Stimulated activated CD4-positive, alpha-beta T cell treated with anti-CD3 and anti-CD28 coated beads, Interleukin-2, amount 100 ng/mL, for 24 hours (primary cell): ENCODE measurements at regions not wholly inside any gene's neighbourhood (a gene's known extent, or its start where the extent isn't known, plus 50 kb on each side); places are given as distances from the start of the nearest gene placed in this dataset.
A peak's percentile ranks its signal among the peaks of the same experiment; 100 is the strongest.
"Not testable (repeated sequence)": the region's sequence is repeated elsewhere in the genome, so short reads cannot be mapped to it uniquely, and the experiment has no call there.

ENCODE experiments used
- DNase-seq, 2 donors: peaks; one replicate each; pipeline ENCODE4 v3.0.0-alpha.2; 2020

DNA sequence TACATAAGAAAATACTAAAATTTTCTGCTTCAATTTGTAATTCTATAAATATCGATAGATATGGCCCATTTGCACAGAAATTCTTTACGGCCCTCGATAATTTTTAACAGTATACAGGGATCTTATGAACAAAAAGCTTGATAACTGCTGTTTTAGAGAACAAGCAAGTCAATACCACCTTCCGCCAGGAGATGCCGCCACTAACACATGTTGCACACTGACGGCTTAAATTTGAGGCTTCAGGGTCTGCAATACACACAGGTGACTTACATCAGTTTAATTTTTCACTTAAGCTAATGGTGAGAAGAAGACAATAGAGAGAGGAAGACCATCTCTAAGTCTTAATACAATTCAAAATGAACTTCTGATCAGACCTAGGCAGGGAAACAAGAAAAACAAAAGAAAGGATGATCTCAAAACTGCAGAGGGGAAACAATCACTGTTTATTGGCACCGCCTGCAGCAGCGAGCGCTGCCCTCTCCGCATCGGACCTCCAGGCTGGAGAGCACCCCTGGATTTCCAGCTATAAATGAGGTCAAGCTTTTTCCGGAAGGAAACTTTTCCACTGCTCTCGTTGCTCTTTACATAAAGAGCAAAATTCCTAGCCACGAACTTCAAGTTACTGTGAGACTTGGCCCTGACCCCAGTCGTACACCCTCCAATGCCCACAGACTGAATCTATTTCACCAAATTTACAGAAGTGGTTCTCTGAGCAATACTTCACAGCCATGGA, 53.9 kb downstream of the OTOR start:
- DNase-seq = peak; percentile 69 to 80

DNA sequence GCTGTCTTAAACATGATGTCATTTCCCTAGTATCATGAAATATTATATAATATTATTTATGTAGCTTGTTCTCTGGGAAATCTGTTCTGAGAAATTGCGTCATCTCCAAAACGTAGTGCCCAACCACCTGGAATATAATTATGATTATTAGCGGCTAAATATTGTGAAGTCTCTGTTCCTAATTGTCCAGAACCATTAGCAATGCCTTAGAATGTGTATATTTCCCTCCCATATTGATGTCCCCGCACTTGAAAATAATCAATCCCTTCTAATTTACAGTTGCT, 54.4 kb downstream of the OTOR start:
- DNase-seq = no peak

DNA sequence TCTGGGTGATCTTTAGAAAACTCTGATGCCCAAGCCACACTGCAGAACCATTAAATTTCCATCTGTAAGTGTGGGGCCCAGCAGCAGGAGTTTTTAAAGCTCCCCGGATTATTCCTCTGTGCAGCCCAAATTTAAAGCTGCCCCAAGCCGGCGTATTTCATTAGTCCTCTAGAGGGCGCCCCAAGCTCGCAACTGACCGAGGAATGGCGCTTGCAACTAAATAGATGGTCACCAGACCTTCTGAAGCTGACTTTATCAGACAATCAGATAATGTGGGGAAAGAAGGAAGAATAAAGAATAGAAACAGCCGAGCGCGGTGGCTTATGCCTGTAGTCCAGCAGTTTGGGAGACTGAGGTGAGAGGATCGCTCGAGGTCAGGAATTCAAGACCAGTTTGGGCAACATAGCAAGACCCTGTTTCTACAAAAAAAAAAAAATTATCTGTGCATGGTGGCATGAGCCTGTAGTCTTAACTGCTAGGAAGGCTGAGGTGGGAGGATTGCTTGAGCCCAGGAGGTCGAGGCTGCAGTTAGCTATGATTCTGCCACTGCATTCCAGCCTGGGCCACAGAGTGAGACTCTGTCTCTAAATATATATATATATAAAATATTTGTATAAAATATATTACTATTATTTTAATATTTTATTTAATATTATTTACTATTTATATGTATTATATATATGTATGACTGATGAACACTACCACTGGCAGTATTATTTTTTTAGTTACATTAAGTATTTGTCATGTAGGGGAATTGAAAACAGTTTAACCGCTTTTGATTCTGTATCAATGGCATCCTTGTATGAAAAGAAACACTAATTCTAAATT, 56.0 kb downstream of the OTOR start:
- peak; percentile 58 to 63 for DNase-seq

DNA sequence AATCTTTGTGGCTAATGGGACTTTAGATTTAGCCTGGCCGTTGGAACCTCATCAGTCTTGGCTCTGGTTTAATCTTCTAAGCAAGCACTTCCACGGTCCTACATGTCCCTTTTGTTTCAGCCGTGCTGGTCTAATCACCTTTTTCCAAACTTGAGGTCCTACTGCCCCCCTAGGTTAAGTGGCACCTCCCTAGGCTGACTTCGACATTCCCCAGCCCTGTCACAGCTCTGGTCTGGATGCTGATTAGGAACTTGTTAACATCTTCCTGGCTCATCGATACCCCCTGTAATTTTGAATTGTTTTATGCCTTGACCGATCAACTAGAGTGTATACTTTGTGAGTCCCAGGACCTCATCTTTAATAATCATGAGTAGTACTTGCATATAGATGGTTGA, 56.6 kb downstream of the OTOR start:
- DNase-seq = no peak

DNA sequence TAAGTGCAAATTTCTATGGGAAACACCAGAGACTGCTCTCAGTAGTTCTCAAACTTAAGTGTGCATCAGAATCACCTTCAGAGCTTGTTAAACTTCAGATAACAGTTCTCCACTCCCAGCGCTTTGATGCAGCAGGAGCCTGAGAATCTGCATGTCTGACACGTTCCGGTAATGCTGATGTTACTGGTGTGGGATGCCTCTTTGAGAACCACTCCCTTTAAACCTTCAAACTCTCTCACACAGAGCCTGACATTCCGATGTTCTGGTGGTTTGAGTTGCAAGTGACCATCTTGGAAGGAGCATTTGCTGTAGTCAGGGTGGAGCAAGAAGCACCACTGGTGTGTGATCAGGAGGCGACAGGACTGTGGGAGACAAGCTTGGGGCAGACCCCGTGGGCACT, 57.9 kb downstream of the OTOR start:
- no peak for DNase-seq

DNA sequence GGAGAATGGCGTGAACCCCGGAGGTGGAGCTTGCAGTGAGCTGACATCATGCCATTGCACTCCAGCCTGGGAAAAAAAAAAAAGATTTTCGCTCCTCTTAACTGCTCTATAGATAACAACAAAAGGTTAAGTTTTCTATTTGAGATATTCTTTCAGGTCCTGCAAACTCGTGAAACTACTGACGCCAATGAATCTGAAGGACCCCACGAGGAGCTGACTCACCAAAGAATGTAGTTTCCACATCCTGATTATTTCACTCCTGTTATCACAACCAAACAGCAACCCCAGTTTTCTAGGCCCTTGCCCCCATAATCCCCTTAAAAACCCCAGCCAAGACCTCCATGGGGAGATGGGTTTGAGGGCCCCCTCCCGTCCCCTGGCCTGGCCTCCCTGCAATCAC, 58.7 kb downstream of the OTOR start:
- DNase-seq = no peak

DNA sequence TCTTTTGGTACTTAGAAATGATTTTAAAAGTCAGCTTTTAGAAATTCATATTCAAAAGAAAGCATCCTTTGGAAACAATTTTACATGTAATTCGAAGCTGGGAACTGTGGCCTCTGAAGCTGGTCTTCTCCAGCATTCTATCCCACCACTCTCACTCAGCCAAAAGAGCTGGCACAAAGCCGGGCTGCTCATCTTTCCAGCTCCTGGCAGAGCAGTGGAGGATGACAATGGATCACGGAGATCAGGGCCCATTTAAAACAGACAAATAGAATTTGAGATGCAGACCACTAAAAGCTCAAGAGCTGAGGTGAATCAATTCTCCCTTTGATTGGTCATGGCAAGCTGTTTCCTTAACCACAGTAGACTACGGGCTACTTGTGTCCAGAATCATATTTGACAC, 60.6 kb downstream of the OTOR start:
- DNase-seq = no peak

DNA sequence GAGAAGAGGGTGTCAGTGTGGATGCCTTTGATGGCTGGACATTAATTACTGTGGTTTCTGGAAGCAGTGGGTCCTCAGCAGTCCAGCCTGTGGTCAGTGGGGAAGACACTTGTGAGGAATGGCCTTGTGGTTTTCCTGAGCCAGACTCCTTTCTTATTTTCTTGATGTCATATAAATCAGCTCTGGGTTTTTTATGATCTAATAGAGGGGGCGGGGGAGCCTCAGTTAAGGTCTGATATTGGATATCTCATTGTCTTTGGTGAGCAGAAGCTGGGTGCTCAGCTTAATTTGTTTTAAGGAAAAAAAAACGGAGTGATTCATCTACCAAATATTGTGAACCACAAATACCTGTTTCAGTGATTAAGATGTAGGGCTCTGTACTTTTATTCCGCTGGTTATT, 62.1 kb downstream of the OTOR start:
- no peak for DNase-seq

DNA sequence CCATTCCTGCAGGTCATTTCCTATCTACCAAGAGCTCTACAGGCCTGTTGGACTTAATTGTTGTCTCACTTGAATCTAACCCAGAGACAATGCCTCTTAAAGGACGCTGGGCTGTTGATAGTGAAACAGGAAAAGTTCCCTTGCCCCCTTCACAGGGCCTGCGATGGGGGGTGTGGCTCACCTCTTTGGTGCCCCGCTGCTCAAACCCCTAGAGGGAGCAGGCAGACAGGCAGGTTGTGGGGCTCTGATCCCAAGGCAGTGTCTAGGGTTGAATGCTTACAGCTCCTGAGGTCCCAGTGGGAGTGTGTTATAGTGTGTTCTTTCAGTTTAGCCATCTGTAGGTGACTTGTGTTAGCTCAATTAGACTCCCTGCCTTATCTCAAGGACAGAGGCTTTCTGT, 68.0 kb downstream of the OTOR start:
- no peak for DNase-seq

DNA sequence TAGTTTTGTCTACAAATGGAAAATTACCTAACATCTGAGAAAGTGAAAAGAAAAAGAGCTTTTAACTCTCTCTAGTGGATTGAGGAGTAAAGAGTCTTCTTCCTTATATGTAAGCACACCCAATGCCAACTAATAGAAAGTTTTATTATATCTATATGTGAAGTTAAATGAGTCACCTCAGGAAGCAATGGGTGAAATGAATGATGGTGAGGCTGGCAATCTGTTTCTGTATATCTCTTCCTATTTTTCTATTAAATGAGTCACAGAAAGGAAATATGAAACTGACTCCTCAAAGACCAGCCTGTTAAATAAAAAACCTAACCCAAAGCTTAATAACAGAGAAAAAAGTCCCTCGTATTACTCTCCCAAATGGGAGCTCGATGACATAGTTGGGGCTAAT, 71.3 kb downstream of the OTOR start:
- DNase-seq = no peak

DNA sequence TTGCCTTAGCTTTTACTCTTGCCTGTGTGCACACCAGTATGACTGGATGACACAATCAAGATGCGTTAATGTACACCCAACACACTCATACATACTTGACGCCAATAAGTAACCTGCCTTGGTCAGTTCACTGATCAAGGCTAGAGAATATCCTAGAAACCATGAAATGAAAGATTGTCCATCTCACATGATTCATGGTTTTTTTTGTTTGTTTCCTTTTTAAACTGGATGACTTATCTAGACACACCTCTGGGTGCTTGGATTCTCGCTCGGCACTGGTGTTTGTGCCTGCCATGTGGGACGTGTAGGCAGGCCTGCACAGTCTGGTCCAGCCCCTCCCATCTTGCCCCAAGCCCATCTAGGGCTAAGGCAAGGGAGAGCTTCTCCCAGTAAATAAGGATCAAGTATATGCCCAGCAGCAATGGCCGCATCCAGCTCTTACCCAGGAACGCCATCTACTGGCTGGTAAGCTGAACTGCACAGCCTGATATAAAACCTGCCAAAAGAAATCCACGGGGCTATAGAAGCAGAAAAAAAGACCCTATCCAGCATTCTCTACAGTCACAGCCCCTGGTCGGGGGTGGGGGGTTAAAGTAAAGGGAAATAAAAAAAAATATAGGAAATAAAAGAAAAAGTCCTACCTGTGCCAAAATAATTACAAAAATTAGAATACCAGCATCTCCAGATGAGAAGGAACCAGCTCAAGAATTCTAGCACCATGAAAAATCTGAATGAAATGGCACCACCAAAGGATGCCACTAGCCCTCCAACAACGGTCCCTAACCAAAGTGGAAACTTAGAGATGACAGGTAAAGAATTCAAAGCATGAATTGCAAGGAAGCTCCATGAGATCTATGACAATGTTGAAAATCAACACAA, 73.3 kb downstream of the OTOR start:
- DNase-seq = peak; percentile 4 to 17

DNA sequence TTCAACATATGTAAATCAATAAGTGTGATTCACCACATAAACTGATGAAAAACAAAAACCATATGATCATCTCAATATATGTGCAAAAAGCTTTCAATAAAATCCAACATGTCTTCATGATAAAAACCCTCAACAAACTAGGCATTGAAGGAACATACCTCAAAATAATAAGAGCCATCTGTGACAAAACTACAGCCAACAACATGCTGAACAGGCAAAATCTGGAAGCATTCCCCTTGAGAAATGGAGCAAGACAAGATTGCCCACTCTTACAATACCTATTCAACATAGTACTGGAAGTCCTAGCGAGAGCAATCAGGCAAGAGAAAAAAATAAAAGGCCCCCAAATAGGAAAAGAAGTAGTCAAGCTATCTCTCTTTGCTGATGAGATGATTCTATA, 76.5 kb downstream of the OTOR start:
- no peak for DNase-seq

DNA sequence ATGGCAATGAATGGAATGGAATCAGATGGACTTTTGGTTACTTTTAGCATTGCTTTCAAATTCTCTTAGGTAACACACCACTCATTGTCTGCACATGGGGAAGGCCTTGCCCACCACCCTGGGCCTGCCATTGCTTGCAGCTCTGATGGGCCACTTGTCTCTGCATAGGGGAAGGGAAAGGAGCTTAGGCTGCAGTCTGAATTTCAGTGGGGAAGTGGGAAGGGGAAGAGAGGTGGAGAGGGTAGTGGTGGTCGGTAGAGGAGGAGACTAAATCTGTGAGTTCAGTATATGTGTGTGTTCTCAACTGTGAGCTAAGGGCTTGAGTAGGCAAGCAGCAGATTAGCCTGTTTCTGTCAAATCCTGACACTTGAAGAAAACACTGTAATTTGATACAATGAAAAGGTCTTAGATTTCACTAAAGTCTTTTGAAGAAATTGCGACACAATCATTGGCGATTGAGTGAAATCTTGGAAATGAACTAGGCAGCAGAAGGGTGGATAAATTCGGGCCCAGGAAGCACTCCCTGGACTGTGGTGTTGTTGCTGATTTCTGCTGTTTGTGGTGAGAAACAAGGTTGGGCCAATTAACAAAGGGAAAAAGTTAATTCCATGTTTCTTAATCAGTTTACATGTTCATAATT, 80.6 kb downstream of the OTOR start:
- DNase-seq = no peak

DNA sequence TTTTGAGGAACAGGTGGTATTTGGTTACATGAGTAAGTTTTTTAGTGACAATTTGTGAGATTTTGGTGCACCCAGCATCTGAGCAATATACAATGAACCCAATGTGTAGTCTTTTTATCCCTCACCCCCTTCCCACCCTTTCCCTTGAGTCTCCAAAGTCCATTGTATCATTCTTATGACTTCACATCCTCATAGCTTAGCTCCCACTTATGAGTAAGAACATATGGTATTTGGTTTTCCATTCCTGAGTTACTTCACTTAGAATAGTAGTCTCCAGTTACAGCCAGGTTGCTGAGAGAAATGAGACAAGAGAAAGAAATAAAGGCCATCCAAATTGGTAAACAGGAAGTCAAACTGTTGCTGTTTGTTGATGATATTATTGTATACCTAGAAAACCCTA, 87.5 kb downstream of the OTOR start:
- not testable (repeated sequence) for DNase-seq

DNA sequence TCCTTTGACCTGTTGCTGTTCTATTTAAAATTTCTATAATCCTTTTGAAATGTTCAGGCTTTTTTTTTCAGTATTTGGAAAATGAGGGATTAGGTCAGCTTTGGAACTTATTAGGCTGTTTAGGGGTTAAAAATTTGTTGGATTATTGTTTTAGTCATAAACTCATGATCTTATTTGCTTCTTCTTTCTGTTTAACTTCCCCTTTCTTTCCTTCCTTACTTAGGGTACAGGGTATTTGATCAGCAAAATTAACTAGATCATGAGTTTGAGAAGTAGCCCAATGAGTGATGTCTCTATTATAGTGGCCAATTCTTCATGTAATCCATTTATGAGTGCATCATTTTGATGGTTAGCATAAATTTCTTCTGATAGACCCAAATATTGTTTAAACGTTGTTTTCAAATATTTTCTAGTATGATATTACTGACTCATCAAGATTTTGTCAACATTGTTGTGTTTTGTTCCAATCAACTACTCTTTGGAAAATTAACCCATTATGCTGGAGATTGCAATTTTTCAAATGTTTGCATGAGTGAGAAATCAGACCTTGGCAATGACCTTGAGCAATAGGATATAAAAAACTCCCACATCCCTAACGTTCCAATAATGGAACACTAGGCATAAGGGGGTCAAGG, 94.4 kb downstream of the OTOR start:
- DNase-seq = no peak

DNA sequence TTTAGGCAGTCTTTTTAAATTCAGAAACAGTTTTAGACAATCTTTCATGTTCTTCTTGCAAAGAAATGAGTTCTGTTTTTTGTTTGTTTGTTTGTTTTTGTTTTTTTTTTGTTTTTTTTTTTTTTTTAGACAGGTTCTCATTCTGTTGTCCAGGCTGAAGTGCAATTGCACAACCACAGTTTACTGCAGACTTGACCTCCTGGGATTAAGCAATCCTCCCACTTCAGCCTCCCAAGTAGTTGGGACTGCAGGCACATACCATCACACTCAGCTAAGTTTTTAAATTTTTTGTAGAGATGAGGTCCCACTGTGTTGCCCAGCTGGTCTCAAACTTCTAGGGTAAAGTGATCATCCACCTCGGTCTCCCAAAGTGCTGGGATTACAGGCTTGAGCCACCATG, 96.2 kb downstream of the OTOR start:
- no peak for DNase-seq

DNA sequence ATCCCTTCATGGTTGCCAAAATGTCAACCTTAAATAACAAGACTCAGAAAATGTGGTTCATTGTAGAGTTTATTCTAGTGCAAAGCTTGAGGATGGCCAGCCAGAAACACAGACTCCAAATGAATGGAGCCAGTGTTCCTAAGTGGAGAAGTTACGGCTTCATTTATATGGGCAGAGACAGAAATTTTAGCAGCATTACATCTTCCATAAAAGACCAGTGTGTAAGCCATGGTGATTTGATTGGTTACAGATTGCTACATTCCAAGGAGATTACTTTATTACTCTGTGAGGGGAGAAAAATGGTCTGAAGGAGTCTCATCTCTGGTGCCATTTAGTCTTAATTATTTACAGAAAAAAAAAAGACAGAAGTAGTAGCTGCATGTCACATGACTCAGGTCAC, 97.8 kb downstream of the OTOR start:
- no peak for DNase-seq

DNA sequence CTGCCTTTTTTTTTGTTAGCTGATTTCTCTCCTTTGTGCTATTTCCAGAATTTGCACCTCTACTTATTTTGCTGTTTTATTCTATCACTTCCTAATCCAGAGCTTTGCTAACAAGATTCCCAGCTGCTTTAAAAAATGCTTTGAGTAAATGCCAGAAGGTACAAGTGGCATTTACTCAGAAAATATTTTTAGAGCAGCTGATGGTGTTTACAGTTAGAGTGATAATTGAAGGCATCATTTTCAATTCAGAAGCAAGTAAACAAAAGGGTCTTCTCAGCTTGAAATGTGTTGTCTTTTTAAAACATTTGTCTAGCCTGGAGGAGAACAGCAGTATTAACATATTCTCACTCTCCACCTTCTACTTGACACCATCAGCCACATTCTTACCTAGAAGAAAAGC, 99.9 kb downstream of the OTOR start:
- no peak for DNase-seq

DNA sequence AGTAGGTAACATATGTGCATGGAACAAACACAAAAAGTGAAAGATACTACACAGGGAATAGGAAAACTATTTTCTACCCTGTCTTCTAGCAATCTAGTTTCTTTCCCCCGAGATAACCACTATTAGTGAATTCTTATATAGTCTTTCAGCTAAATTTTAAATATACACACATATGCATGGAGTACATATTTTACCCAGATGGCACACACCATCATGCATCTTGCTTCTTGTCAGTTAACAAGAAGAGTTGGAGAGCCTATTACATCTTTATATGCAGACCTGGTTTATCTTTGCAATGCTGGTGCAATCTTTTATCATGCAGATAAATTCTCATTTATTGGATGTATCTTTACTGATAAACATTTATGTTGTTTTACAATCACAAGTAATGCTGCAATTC, 100.4 kb downstream of the OTOR start:
- DNase-seq = no peak

DNA sequence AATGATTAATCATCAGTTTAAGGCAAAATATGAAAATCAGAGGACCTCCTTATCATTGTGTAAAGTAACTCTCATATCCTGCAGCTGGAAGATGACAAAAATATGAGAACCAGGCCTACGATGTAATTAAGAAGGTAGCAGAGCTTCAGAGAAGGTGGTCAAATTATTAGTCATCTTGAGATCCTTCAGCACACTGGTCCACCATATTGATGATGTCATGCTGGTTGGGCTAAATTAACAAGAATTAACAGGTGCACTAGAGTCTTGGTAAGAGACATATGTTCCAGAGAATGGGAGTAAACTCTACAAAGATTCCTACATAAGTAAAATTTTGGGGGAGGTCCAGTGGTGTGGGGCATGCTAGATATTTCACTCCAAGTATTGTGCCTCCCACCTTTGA, 112.8 kb downstream of the OTOR start:
- DNase-seq = no peak

DNA sequence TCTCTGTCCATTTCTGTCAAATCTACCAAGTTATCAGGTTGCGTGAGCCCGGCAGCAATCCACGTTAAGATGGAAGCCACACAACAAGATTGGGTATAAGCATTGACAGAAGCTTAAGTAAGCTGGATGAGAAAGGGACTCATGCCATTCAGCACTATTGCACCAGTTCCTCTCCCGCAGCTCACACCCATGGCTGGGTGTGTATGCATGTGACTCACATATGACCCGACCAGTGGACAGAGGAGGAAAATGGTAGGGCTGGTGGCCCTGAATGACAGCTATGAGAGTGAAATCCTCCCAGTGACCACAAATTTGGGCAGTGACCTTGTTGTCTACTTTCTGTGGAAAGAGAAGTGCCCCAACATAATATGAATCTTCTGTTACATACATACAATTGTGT, 113.5 kb downstream of the OTOR start:
- DNase-seq = no peak

DNA sequence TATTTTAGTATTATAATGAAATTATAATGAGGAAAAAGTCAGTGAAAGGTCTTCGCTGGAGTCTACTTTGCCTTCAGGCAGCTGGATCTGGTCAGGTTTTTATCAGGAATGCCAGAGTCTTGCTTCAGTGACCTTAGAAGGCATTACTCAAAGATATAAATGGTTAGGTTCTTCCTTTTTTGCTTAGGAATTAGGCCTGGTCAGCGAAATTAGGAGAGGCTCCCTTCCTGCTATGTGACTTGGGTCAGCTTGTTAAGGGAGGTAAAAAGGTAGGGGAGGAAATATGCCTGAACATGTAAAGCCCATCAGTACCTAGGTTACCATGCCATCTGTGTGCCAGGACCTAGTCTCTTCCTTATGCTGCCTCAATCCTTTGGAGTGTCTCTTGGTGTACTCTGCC, 115.1 kb downstream of the OTOR start:
- DNase-seq = no peak

DNA sequence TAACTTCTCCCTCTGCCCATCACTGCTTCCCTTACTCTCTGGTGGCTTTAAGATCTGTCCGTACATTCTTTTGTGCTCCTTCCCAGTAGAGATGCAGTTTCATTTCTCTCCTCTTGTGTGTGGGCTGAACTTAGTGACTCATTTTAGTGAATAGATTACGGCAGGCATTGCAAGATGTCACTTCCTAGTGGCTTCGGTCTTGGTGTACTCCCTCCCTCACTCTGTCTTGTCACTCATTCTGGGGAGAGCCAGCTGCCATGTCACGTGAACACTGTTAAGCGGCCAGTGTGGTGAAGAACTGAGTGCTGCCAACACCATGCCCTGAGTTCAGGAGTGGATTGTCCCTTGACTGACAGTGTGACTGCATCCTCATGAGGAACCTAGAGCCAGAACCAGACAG, 115.9 kb downstream of the OTOR start:
- DNase-seq = no peak
